ENCODE measurements at regions not wholly inside any gene's neighbourhood (a gene's known extent, or its start where the extent isn't known, plus 50 kb on each side); places are given as distances from the start of the nearest gene placed in this dataset.
"Not testable (repeated sequence)": the region's sequence is repeated elsewhere in the genome, so short reads cannot be mapped to it uniquely, and the experiment has no call there.

GRCh38 chr2:111574803-111575202 is 309.2 kb downstream of the ANAPC1 start:
- TF ChIP-seq CTCF, POLR2A, EP300, POLR2AphosphoS5 (IDR thresholded peaks at IDR 0.05): not testable (repeated sequence)

All from sigmoid colon (tissue), 4 donors.